Muscle layer of colon (tissue), 2 donors: ENCODE measurements at regions not wholly inside any gene's neighbourhood (a gene's known extent, or its start where the extent isn't known, plus 50 kb on each side); places are given as distances from the start of the nearest gene placed in this dataset.
"Not testable (repeated sequence)": the region's sequence is repeated elsewhere in the genome, so short reads cannot be mapped to it uniquely, and the experiment has no call there.

Source experiments
- H3K27ac ChIP-seq: one replicate; pipeline ENCODE4 v1.7.0; 2013; ENCODE audit warnings: low read depth, mild to moderate bottlenecking, low read length, moderate library complexity
- H3K27me3 ChIP-seq, 2 donors: one replicate each; pipeline ENCODE4 v1.7.0; 2013; ENCODE audit warnings: low read length in 2 of 2, mild to moderate bottlenecking in 2 of 2; ENCODE audit not compliant: insufficient read depth in 2 of 2, control insufficient read depth in 1 of 2
- H3K36me3 ChIP-seq: one replicate; pipeline ENCODE4 v1.7.0; 2013; ENCODE audit warnings: mild to moderate bottlenecking, low read length; ENCODE audit not compliant: insufficient read depth
- H3K4me1 ChIP-seq: one replicate; pipeline ENCODE4 v1.7.0; 2013; ENCODE audit warnings: mild to moderate bottlenecking, low read length; ENCODE audit not compliant: insufficient read depth
- H3K4me3 ChIP-seq, 2 donors: one replicate each; pipeline ENCODE4 v1.7.0; 2013; ENCODE audit warnings: low read length in 2 of 2, low read depth in 1 of 2, mild to moderate bottlenecking in 1 of 2, moderate library complexity in 1 of 2
- H3K9ac ChIP-seq: one replicate; pipeline ENCODE4 v1.7.0; 2013; ENCODE audit warnings: low read length
- H3K9me3 ChIP-seq: one replicate; pipeline ENCODE4 v1.7.0; 2013; ENCODE audit warnings: mild to moderate bottlenecking, low read length
- donor health status: abdominal sarcoma.
- donor health status: Adenocarcinoma of cecum.

- Histone ChIP-seq H3K27me3 (no peaks in the 10 kb centered on the region), H3K27ac (peak overlapping the region; percentile 42), H3K4me3 (no peak overlapping the region), H3K4me1 (peaks cover 39% of the 10 kb centered on the region), H3K36me3 (no peaks in the 10 kb centered on the region), H3K9ac (no peak overlapping the region), H3K9me3 (peaks cover 4% of the 10 kb centered on the region)
Measured at GRCh38 chr4:22573198-22573597, 57.3 kb upstream of the ADGRA3 start.

DNA sequence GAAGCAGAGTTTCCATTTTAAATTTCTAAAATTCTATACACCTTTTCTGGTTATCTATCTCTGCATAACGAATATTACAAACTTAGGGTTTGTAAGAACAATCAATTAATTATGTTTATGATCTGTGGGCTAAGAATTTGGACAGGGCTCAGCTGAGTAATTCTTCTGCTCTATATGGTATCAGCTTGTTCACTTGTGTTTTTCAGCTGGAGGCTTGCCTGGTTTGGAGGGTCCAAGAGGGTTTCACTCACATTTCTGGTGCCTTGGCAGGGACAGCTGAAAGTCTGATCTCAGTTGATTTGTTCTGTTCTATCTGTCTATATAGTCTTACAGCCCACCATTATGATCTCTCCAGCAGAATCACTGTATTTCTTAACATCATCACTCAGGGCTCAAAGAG lies 57.8 kb upstream of the ADGRA3 start:
- peaks cover 42% of the 10 kb centered on the region for H3K4me1 ChIP-seq
- peaks cover 4% of the 10 kb centered on the region for H3K9me3 ChIP-seq
- no peaks in the 10 kb centered on the region for H3K36me3 ChIP-seq
- peak overlapping the region; percentile 32 for H3K27ac ChIP-seq
- no peak overlapping the region for H3K9ac ChIP-seq
- no peaks in the 10 kb centered on the region for H3K27me3 ChIP-seq
- H3K4me3 ChIP-seq = no peak overlapping the region

DNA sequence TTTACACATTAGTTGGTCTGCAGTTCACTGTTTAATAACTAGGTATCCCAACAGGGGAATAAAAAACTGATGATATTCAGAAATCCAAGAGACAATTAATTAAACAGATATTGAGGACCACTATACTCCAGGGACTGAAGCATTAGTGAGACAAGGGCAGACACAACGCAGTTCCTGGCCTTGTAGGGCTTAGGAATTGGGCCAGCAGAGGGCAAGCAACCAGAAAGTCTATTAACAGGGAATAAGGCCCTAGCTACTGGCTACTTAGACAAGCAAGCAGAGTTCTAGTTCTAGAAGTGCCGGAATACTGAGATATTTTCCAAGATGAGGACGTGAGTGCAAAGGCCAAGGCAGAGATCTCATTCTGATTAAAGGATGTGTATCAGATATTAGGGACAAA lies 58.6 kb upstream of the ADGRA3 start:
- H3K36me3 ChIP-seq = no peaks in the 10 kb centered on the region
- peaks cover under 1% of the 10 kb centered on the region for H3K9me3 ChIP-seq
- H3K27ac ChIP-seq = peak overlapping the region; percentile 43
- H3K27me3 ChIP-seq = no peaks in the 10 kb centered on the region
- peaks cover 42% of the 10 kb centered on the region for H3K4me1 ChIP-seq
- H3K4me3 ChIP-seq = no peak overlapping the region
- H3K9ac ChIP-seq = no peak overlapping the region

DNA sequence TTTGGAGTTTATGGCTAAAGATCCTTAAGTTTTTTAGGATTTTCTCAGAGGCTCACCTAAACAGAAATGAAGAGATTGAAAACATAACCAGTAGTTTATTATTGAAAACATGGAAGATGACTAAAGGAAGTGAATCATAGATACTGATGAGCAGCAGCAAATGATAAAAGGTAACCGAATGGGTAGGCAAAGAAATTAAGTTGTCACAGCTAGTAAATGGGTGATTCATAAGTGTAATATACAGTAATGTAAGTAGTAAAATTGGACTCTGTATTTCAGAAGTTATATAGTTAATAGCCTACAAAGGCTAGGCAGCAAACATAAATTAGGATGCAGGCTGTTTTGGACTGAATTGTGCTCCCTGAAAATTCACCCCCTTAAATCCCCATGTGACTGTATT lies 59.0 kb upstream of the ADGRA3 start:
- H3K27ac ChIP-seq = peak overlapping the region; percentile 43
- no peak overlapping the region for H3K4me3 ChIP-seq
- H3K27me3 ChIP-seq = no peaks in the 10 kb centered on the region
- peaks cover 42% of the 10 kb centered on the region for H3K4me1 ChIP-seq
- H3K9ac ChIP-seq = no peak overlapping the region
- no peaks in the 10 kb centered on the region for H3K9me3 ChIP-seq
- no peaks in the 10 kb centered on the region for H3K36me3 ChIP-seq

DNA sequence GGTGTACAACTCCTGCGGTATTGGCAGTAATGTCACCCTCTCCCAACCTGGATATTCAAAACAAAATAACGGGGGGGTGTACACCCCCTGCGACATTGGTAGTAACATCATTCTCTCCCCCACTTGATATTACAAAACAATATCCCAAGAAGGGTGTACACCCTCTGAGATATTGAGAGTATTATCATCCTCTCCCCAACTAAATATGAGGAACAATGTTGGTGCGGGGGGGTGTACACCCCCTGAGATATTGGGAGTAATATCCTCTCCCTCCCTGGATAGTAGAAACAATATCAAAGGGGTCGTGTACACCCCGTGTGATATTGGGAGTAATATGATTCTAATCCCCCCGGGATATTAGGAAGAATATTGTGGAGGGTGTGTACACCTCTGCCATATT lies 71.4 kb upstream of the ADGRA3 start:
- no peak overlapping the region for H3K27ac ChIP-seq
- H3K4me3 ChIP-seq = no peak overlapping the region
- H3K27me3 ChIP-seq = no peaks in the 10 kb centered on the region
- H3K36me3 ChIP-seq = no peaks in the 10 kb centered on the region
- no peaks in the 10 kb centered on the region for H3K9me3 ChIP-seq
- H3K9ac ChIP-seq = no peak overlapping the region
- H3K4me1 ChIP-seq = no peaks in the 10 kb centered on the region

GRCh38 chr4:22593933-22594332 lies 78.1 kb upstream of the ADGRA3 start:
- Histone ChIP-seq H3K9me3 (no peaks in the 10 kb centered on the region), H3K27ac (no peak overlapping the region), H3K4me3 (no peak overlapping the region), H3K9ac (no peak overlapping the region), H3K36me3 (no peaks in the 10 kb centered on the region), H3K4me1 (no peaks in the 10 kb centered on the region), H3K27me3 (no peaks in the 10 kb centered on the region)

GRCh38 chr4:22595684-22596083 lies 79.8 kb upstream of the ADGRA3 start:
- no peak overlapping the region for H3K27ac ChIP-seq
- no peaks in the 10 kb centered on the region for H3K36me3 ChIP-seq
- no peaks in the 10 kb centered on the region for H3K27me3 ChIP-seq
- no peak overlapping the region for H3K4me3 ChIP-seq
- H3K9ac ChIP-seq = no peak overlapping the region
- H3K9me3 ChIP-seq = no peaks in the 10 kb centered on the region
- H3K4me1 ChIP-seq = no peaks in the 10 kb centered on the region

DNA sequence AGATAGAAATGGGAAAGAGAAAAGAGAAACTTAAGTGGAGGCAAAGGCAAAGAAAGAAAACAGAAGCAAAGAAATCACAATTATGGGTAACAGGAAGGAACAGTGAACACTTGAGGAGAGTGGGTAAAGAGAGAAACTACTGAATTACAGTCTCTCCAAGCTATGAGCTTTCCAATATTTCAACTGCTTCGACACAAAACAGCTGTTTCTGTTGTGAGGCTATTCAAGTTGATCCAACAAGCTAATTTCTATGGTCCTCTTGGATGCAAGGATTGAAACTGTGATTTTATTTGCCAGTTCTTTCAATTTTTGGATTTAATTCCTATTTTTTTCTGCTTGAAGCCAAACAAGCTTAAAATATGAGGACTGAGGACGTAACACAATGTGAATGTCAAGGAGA lies 80.5 kb upstream of the ADGRA3 start:
- Histone ChIP-seq H3K9me3 (no peaks in the 10 kb centered on the region), H3K9ac (no peak overlapping the region), H3K4me1 (no peaks in the 10 kb centered on the region), H3K27me3 (no peaks in the 10 kb centered on the region), H3K27ac (no peak overlapping the region), H3K36me3 (no peaks in the 10 kb centered on the region), H3K4me3 (no peak overlapping the region)

GRCh38 chr4:22597471-22597870 lies 81.6 kb upstream of the ADGRA3 start:
- no peaks in the 10 kb centered on the region for H3K27me3 ChIP-seq
- no peak overlapping the region for H3K27ac ChIP-seq
- H3K9ac ChIP-seq = no peak overlapping the region
- H3K4me1 ChIP-seq = no peaks in the 10 kb centered on the region
- no peaks in the 10 kb centered on the region for H3K9me3 ChIP-seq
- no peak overlapping the region for H3K4me3 ChIP-seq
- H3K36me3 ChIP-seq = no peaks in the 10 kb centered on the region

GRCh38 chr4:22598113-22599047 lies 82.5 kb upstream of the ADGRA3 start:
- not testable (repeated sequence) for H3K9me3 ChIP-seq, H3K9ac ChIP-seq, H3K27me3 ChIP-seq, H3K36me3 ChIP-seq, H3K4me1 ChIP-seq, H3K4me3 ChIP-seq, H3K27ac ChIP-seq

GRCh38 chr4:22599228-22599928 lies 83.5 kb upstream of the ADGRA3 start:
- not testable (repeated sequence) for H3K36me3 ChIP-seq, H3K4me3 ChIP-seq, H3K27me3 ChIP-seq, H3K9me3 ChIP-seq, H3K27ac ChIP-seq, H3K4me1 ChIP-seq, H3K9ac ChIP-seq
